Trophoblast cell (in vitro differentiated cells and primary cell): ENCODE measurements at regions not wholly inside any gene's neighbourhood (a gene's known extent, or its start where the extent isn't known, plus 50 kb on each side); places are given as distances from the start of the nearest gene placed in this dataset.

Source experiments
- DNase-seq, 2 donors: peaks; one replicate each; pipeline ENCODE4 v3.0.0-alpha.2; 2016
- H2AFZ ChIP-seq: 2 replicates; pipeline ENCODE4 v1.6.1; 2013; ENCODE audit warnings: low read length, moderate library complexity, mild to moderate bottlenecking; ENCODE audit not compliant: insufficient read depth, poor library complexity
- H2AK5ac ChIP-seq: 2 replicates; pipeline ENCODE4 v1.6.1; 2013; ENCODE audit warnings: mild to moderate bottlenecking, low read length
- H2BK120ac ChIP-seq: 2 replicates; pipeline ENCODE4 v1.6.1; 2013; ENCODE audit warnings: low read length, mild to moderate bottlenecking, moderate library complexity; ENCODE audit not compliant: insufficient read depth, poor library complexity
- H2BK12ac ChIP-seq: 2 replicates; pipeline ENCODE4 v1.6.1; 2013; ENCODE audit warnings: mild to moderate bottlenecking, low read length, moderate library complexity
- H2BK5ac ChIP-seq: 2 replicates; pipeline ENCODE4 v1.6.1; 2013; ENCODE audit warnings: low read length, low read depth, moderate library complexity, mild to moderate bottlenecking; ENCODE audit not compliant: poor library complexity
- H3K14ac ChIP-seq: 2 replicates; pipeline ENCODE4 v1.6.1; 2013; ENCODE audit warnings: mild to moderate bottlenecking, low read length
- H3K18ac ChIP-seq: 2 replicates; pipeline ENCODE4 v1.6.1; 2013; ENCODE audit warnings: mild to moderate bottlenecking, low read length
- H3K23ac ChIP-seq: 2 replicates; pipeline ENCODE4 v1.6.1; 2013; ENCODE audit warnings: low read length
- H3K27ac ChIP-seq: 2 replicates; pipeline ENCODE4 v1.5.1; 2013; ENCODE audit warnings: low read depth, mild to moderate bottlenecking, inconsistent platforms, low read length, moderate library complexity
- H3K27me3 ChIP-seq: 2 replicates; pipeline ENCODE4 v1.6.1; 2013; ENCODE audit warnings: inconsistent platforms, mild to moderate bottlenecking, low read length, moderate library complexity; ENCODE audit not compliant: insufficient read depth
- H3K36me3 ChIP-seq, 2 experiments: 1 replicate in 1 of 2; 2 replicates in 1 of 2; pipeline ENCODE4 v1.6.1; 2013; ENCODE audit warnings: low read length in 2 of 2, mild to moderate bottlenecking in 2 of 2, moderate library complexity in 1 of 2; ENCODE audit not compliant: insufficient read depth in 2 of 2, control insufficient read depth in 1 of 2
- H3K4ac ChIP-seq: 2 replicates; pipeline ENCODE4 v1.6.1; 2013; ENCODE audit warnings: low read depth, mild to moderate bottlenecking, low read length, moderate library complexity
- H3K4me1 ChIP-seq, 2 experiments: 1 replicate in 1 of 2; 2 replicates in 1 of 2; pipeline ENCODE4 v1.6.1; 2013; ENCODE audit warnings: low read length in 2 of 2, mild to moderate bottlenecking in 2 of 2, moderate library complexity in 1 of 2; ENCODE audit not compliant: insufficient read depth in 2 of 2, control insufficient read depth in 1 of 2
- H3K4me2 ChIP-seq: 2 replicates; pipeline ENCODE4 v1.6.1; 2013; ENCODE audit warnings: inconsistent platforms, mild to moderate bottlenecking, low read length, moderate library complexity
- H3K4me3 ChIP-seq: 2 replicates; pipeline ENCODE4 v1.5.1; 2013; ENCODE audit warnings: mild to moderate bottlenecking, low read depth, low read length, inconsistent platforms
- H3K79me1 ChIP-seq: one replicate; pipeline ENCODE4 v1.6.1; 2013; ENCODE audit warnings: low read length
- H3K79me2 ChIP-seq: 2 replicates; pipeline ENCODE4 v1.6.1; 2013; ENCODE audit warnings: low read length, mild to moderate bottlenecking; ENCODE audit not compliant: control insufficient read depth, insufficient read depth, poor library complexity
- H3K9ac ChIP-seq: 2 replicates; pipeline ENCODE4 v1.6.1; 2013; ENCODE audit warnings: mild to moderate bottlenecking, low read length
- H3K9me3 ChIP-seq: 2 replicates; pipeline ENCODE4 v1.6.1; 2013; ENCODE audit warnings: low read depth, mild to moderate bottlenecking, control low read depth, inconsistent platforms, low read length; ENCODE audit not compliant: insufficient read depth
- H4K12ac ChIP-seq: 2 replicates; pipeline ENCODE4 v1.6.1; 2013; ENCODE audit warnings: low read depth, mild to moderate bottlenecking, low read length, moderate library complexity
- H4K8ac ChIP-seq: 2 replicates; pipeline ENCODE4 v1.6.1; 2013; ENCODE audit warnings: low read depth, mild to moderate bottlenecking, low read length, moderate library complexity
- H4K91ac ChIP-seq: one replicate; pipeline ENCODE4 v1.6.1; 2013; ENCODE audit warnings: low read depth, mild to moderate bottlenecking, low read length, moderate library complexity
- WGBS: extraction: QIAGEN DNeasy Blood & Tissue Kit; methylation state at CpG from one replicate; pipeline ENCODE4 v1.1.7; 2013; ENCODE audit warnings: missing lambda C conversion rate; ENCODE audit not compliant: insufficient read length, insufficient coverage; ENCODE audit errors: extremely low coverage; 5-methylcytosine and 5-hydroxymethylcytosine counted together

DNA sequence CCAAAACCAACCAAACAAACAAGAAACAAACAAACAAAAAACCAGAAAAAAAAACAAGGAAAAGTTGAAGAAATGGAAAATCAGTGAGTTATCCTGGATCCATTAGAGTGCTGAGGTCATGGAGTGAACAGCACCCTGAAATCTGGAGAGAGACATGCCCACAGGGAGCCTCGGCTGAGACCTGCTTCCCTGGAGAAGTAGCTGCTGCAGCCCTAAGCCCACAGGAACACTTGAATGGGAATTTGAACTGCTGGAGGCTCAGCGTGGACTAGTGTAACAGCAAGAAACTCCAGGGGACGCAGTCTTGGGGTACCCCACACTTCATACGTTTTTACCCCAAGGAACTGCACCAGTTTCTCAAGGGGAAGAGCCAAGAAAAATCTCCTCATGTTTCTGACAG, 144.1 kb upstream of the UBE3A start:
- no peak overlapping the region for H3K27ac ChIP-seq
- H3K79me2 ChIP-seq = no peaks in the 10 kb centered on the region
- H2BK5ac ChIP-seq = no peak overlapping the region
- H2AFZ ChIP-seq = no peak overlapping the region
- H3K79me1 ChIP-seq = no peaks in the 10 kb centered on the region
- H3K4ac ChIP-seq = no peak overlapping the region
- H4K8ac ChIP-seq = no peak overlapping the region
- H3K18ac ChIP-seq = no peak overlapping the region
- no peaks in the 10 kb centered on the region for H3K9me3 ChIP-seq
- H3K4me1 ChIP-seq = no peaks in the 10 kb centered on the region
- no peak overlapping the region for H3K9ac ChIP-seq
- no CpG with 5 or more reads among the region's 4 CpGs for WGBS
- H2BK12ac ChIP-seq = no peak overlapping the region
- no peak overlapping the region for H3K23ac ChIP-seq
- no peaks in the 10 kb centered on the region for H3K27me3 ChIP-seq
- H4K12ac ChIP-seq = no peak overlapping the region
- no peak overlapping the region for H4K91ac ChIP-seq
- no peaks in the 10 kb centered on the region for H3K36me3 ChIP-seq
- H3K4me2 ChIP-seq = no peak overlapping the region
- no peak overlapping the region for H2BK120ac ChIP-seq
- H2AK5ac ChIP-seq = no peak overlapping the region
- DNase-seq = no peak
- no peak overlapping the region for H3K4me3 ChIP-seq
- no peak overlapping the region for H3K14ac ChIP-seq

DNA sequence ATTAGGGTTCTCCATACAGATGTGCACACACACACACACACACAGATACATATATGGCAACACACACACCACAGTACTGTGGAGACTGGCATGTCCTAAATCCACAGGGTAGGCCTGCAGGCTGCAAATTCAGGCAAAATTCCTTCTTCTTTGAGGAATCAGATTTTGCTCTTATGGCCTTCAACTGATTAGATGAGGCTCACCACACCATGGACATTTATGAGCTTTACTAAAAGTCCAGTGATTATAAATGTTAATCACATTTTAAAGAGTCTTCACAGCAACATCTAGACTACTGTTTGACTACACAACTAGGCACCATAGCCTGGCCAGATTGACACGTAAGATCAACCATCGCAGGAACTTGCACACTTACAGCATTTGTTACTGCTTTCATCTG, 140.3 kb upstream of the UBE3A start:
- H2BK5ac ChIP-seq = no peak overlapping the region
- H3K79me1 ChIP-seq = no peaks in the 10 kb centered on the region
- H3K79me2 ChIP-seq = no peaks in the 10 kb centered on the region
- no peak overlapping the region for H4K12ac ChIP-seq
- H2AK5ac ChIP-seq = no peak overlapping the region
- H3K9ac ChIP-seq = no peak overlapping the region
- H3K27me3 ChIP-seq = no peaks in the 10 kb centered on the region
- no peak overlapping the region for H2BK12ac ChIP-seq
- no peak overlapping the region for H3K18ac ChIP-seq
- H3K4me3 ChIP-seq = no peak overlapping the region
- H4K91ac ChIP-seq = no peak overlapping the region
- no peak overlapping the region for H3K14ac ChIP-seq
- H2BK120ac ChIP-seq = no peak overlapping the region
- DNase-seq = no peak
- no peak overlapping the region for H3K27ac ChIP-seq
- no peaks in the 10 kb centered on the region for H3K4me1 ChIP-seq
- H4K8ac ChIP-seq = no peak overlapping the region
- H2AFZ ChIP-seq = no peak overlapping the region
- no peaks in the 10 kb centered on the region for H3K9me3 ChIP-seq
- no peak overlapping the region for H3K4ac ChIP-seq
- no CpG with 5 or more reads among the region's 2 CpGs for WGBS
- H3K36me3 ChIP-seq = no peaks in the 10 kb centered on the region
- H3K4me2 ChIP-seq = no peak overlapping the region
- H3K23ac ChIP-seq = no peak overlapping the region

DNA sequence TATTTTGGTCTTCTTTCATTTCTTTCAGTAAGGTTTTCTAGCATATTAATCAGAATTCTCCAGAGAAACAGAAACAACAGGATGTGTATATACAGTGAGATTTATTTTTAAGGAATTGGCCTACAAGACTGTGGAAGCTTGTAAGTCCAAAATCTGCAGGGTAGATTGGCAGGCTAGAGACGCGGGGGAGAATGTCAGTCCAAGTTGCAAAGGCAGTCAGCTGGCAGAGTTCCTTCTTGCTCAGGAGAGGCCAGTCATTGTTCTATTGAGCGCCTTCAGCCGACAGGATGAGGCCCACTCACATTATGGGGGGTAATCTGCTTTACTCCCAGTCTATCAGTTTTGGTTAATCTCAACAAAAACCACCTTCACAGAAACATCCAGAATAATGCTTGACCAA, 133.4 kb upstream of the UBE3A start:
- no peak overlapping the region for H4K91ac ChIP-seq
- no peak overlapping the region for H3K27ac ChIP-seq
- H3K27me3 ChIP-seq = no peaks in the 10 kb centered on the region
- no peak overlapping the region for H4K12ac ChIP-seq
- H3K9ac ChIP-seq = no peak overlapping the region
- H3K4me1 ChIP-seq = no peaks in the 10 kb centered on the region
- no peaks in the 10 kb centered on the region for H3K9me3 ChIP-seq
- H3K4me2 ChIP-seq = no peak overlapping the region
- H4K8ac ChIP-seq = no peak overlapping the region
- H2BK12ac ChIP-seq = no peak overlapping the region
- no peak overlapping the region for H3K4me3 ChIP-seq
- H2BK120ac ChIP-seq = no peak overlapping the region
- no peaks in the 10 kb centered on the region for H3K36me3 ChIP-seq
- no peak for DNase-seq
- no peak overlapping the region for H2BK5ac ChIP-seq
- WGBS = no CpG with 5 or more reads among the region's 4 CpGs
- H3K18ac ChIP-seq = no peak overlapping the region
- no peak overlapping the region for H3K4ac ChIP-seq
- H3K23ac ChIP-seq = no peak overlapping the region
- H3K79me1 ChIP-seq = no peaks in the 10 kb centered on the region
- no peaks in the 10 kb centered on the region for H3K79me2 ChIP-seq
- H2AFZ ChIP-seq = no peak overlapping the region
- H2AK5ac ChIP-seq = no peak overlapping the region
- H3K14ac ChIP-seq = no peak overlapping the region

DNA sequence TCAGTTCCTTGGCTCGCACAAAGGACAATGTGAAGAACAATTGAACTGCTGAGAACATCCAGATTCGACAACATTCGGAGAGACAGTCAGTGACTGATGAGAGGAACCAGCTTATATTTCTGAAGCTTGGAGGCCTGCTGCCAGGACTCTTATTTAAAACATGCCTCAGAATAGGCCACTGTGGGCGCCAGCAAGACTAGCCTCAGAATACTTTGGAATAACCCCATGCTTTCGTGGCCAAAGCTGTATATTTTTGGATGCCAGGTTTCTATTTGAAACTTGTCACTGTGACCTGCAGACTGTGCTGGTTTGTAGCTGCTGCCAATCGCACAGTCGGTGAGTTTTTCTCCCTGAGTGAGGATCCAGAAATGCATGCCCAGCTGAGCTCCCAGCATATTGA, 129.9 kb upstream of the UBE3A start:
- Histone ChIP-seq H3K36me3 (no peaks in the 10 kb centered on the region), H3K9me3 (peaks cover 2% of the 10 kb centered on the region)
- WGBS = no CpG with 5 or more reads among the region's 7 CpGs

More for the DNA sequence above, 129.9 kb upstream of the UBE3A start:
- H3K18ac ChIP-seq = no peak overlapping the region
- H3K79me1 ChIP-seq = no peaks in the 10 kb centered on the region
- H4K12ac ChIP-seq = no peak overlapping the region
- H3K4ac ChIP-seq = no peak overlapping the region
- H3K79me2 ChIP-seq = no peaks in the 10 kb centered on the region
- no peak overlapping the region for H3K4me2 ChIP-seq
- no peak overlapping the region for H3K23ac ChIP-seq
- DNase-seq = no peak
- H3K14ac ChIP-seq = no peak overlapping the region
- H2AK5ac ChIP-seq = no peak overlapping the region
- no peaks in the 10 kb centered on the region for H3K27me3 ChIP-seq
- H2AFZ ChIP-seq = no peak overlapping the region
- no peak overlapping the region for H4K8ac ChIP-seq
- H2BK5ac ChIP-seq = no peak overlapping the region
- no peak overlapping the region for H3K4me3 ChIP-seq
- no peak overlapping the region for H4K91ac ChIP-seq
- H2BK12ac ChIP-seq = no peak overlapping the region
- H3K27ac ChIP-seq = no peak overlapping the region
- no peaks in the 10 kb centered on the region for H3K4me1 ChIP-seq
- H2BK120ac ChIP-seq = no peak overlapping the region
- H3K9ac ChIP-seq = no peak overlapping the region
